ENCODE measurements at regions not wholly inside any gene's neighbourhood (a gene's known extent, or its start where the extent isn't known, plus 50 kb on each side); places are given as distances from the start of the nearest gene placed in this dataset.

- Histone ChIP-seq H3K79me2 (no peaks in the 10 kb centered on the region), H3K36me3 (replicated peaks; ENCODE audit: insufficient read depth, low read depth) (no peaks in the 10 kb centered on the region), H3K4me1 (ENCODE audit: insufficient read depth) (no peaks in the 10 kb centered on the region), H4K20me1 (ENCODE audit: insufficient read depth, poor library complexity, severe bottlenecking) (no peaks in the 10 kb centered on the region), H2AFZ (no peak overlapping the region), H3K9me2 (replicated peaks; ENCODE audit: insufficient read depth) (no peaks in the 10 kb centered on the region), H3K27me3 (no peaks in the 10 kb centered on the region), H3K4me3 (no peak overlapping the region), H3K9me3 (ENCODE audit: low read depth) (no peaks in the 10 kb centered on the region), H3K27ac (no peak overlapping the region), H3K4me2 (no peak overlapping the region)
- DNase-seq (ENCODE audit: low spot score) = no peak
- WGBS (ENCODE audit: low lambda C conversion rate, missing lambda C conversion rate) = 85% methylated on average over 8 of the region's 8 CpGs
- no peak for TF ChIP-seq EZH2 (IDR thresholded peaks at IDR 0.05; ENCODE audit: borderline replicate concordance)
Measured at GRCh38 chr5:107168848-107169752, 501.6 kb downstream of the EFNA5 start.

- H3K79me2 ChIP-seq = no peaks in the 10 kb centered on the region
- no peaks in the 10 kb centered on the region for H3K36me3 ChIP-seq (replicated peaks; ENCODE audit: insufficient read depth, low read depth)
- no peak overlapping the region for H3K4me3 ChIP-seq
- H3K27ac ChIP-seq = no peak overlapping the region
- WGBS (ENCODE audit: low lambda C conversion rate, missing lambda C conversion rate) = 78% methylated on average over 1 of the region's 1 CpG
- no peak for DNase-seq (ENCODE audit: low spot score)
- no peaks in the 10 kb centered on the region for H4K20me1 ChIP-seq (ENCODE audit: insufficient read depth, poor library complexity, severe bottlenecking)
- H3K4me2 ChIP-seq = no peak overlapping the region
- no peak for TF ChIP-seq EZH2phosphoT487 (IDR thresholded peaks at IDR 0.05; ENCODE audit: low read depth, severe bottlenecking, unreplicated experiment)
- TF ChIP-seq CTCF (IDR thresholded peaks at IDR 0.05; ENCODE audit: poor library complexity) = no peak
- TF ChIP-seq EZH2 (IDR thresholded peaks at IDR 0.05; ENCODE audit: borderline replicate concordance) = no peak
- no peaks in the 10 kb centered on the region for H3K9me2 ChIP-seq (replicated peaks; ENCODE audit: insufficient read depth)
- no peaks in the 10 kb centered on the region for H3K27me3 ChIP-seq
- no peak overlapping the region for H2AFZ ChIP-seq
- H3K4me1 ChIP-seq (ENCODE audit: insufficient read depth) = no peaks in the 10 kb centered on the region
- no peaks in the 10 kb centered on the region for H3K9me3 ChIP-seq (ENCODE audit: low read depth)
Measured at GRCh38 chr5:107168086-107168485, 502.7 kb downstream of the EFNA5 start.

DNA sequence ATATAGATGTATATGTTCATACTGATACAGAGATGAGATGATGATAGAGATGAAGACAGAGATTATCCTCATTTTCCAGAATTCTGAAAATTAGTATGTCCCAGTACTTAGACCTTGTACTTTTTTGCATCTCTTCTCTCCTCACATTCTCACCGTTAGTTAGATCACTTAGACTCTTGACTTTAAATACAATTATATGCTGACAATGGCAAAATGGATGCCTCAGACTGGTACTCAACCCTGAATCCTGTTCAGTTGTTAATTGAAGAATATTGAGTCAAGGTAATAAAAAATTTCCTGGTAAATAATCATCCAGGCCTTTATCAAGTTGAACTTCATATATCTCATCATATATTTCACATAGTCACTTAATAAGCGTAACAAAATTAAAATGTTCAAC lies 505.4 kb downstream of the EFNA5 start:
- 43% methylated on average over 2 of the region's 2 CpGs for WGBS (ENCODE audit: low lambda C conversion rate, missing lambda C conversion rate)
- H4K20me1 ChIP-seq (ENCODE audit: insufficient read depth, poor library complexity, severe bottlenecking) = no peaks in the 10 kb centered on the region
- TF ChIP-seq EZH2phosphoT487 (IDR thresholded peaks at IDR 0.05; ENCODE audit: low read depth, severe bottlenecking, unreplicated experiment) = no peak
- TF ChIP-seq CTCF (IDR thresholded peaks at IDR 0.05; ENCODE audit: poor library complexity) = no peak
- TF ChIP-seq EZH2 (IDR thresholded peaks at IDR 0.05; ENCODE audit: borderline replicate concordance) = no peak
- H3K4me3 ChIP-seq = no peak overlapping the region
- no peak overlapping the region for H2AFZ ChIP-seq
- H3K36me3 ChIP-seq (replicated peaks; ENCODE audit: insufficient read depth, low read depth) = no peaks in the 10 kb centered on the region
- no peaks in the 10 kb centered on the region for H3K79me2 ChIP-seq
- no peak overlapping the region for H3K4me2 ChIP-seq
- no peaks in the 10 kb centered on the region for H3K9me2 ChIP-seq (replicated peaks; ENCODE audit: insufficient read depth)
- H3K27ac ChIP-seq = no peak overlapping the region
- no peak for DNase-seq (ENCODE audit: low spot score)
- H3K9me3 ChIP-seq (ENCODE audit: low read depth) = no peaks in the 10 kb centered on the region
- no peaks in the 10 kb centered on the region for H3K4me1 ChIP-seq (ENCODE audit: insufficient read depth)
- no peaks in the 10 kb centered on the region for H3K27me3 ChIP-seq

- Histone ChIP-seq H3K9me3 (ENCODE audit: low read depth) (no peaks in the 10 kb centered on the region), H4K20me1 (ENCODE audit: insufficient read depth, poor library complexity, severe bottlenecking) (no peaks in the 10 kb centered on the region), H2AFZ (no peak overlapping the region), H3K4me1 (ENCODE audit: insufficient read depth) (peaks cover 7% of the 10 kb centered on the region), H3K9me2 (replicated peaks; ENCODE audit: insufficient read depth) (no peaks in the 10 kb centered on the region), H3K4me2 (no peak overlapping the region), H3K27me3 (no peaks in the 10 kb centered on the region), H3K4me3 (no peak overlapping the region), H3K27ac (no peak overlapping the region), H3K79me2 (no peaks in the 10 kb centered on the region), H3K36me3 (replicated peaks; ENCODE audit: insufficient read depth, low read depth) (no peaks in the 10 kb centered on the region)
- DNase-seq (ENCODE audit: low spot score) = no peak
- TF ChIP-seq EZH2phosphoT487 (IDR thresholded peaks at IDR 0.05; ENCODE audit: low read depth, severe bottlenecking, unreplicated experiment) (no peak), EZH2 (IDR thresholded peaks at IDR 0.05; ENCODE audit: borderline replicate concordance) (no peak), CTCF (IDR thresholded peaks at IDR 0.05; ENCODE audit: poor library complexity) (no peak)
- WGBS (ENCODE audit: low lambda C conversion rate, missing lambda C conversion rate) = 91% methylated on average over 5 of the region's 5 CpGs
Measured at GRCh38 chr5:107157809-107158208, 512.9 kb downstream of the EFNA5 start.
